A549 (cell line): ENCODE measurements at regions not wholly inside any gene's neighbourhood (a gene's known extent, or its start where the extent isn't known, plus 50 kb on each side); places are given as distances from the start of the nearest gene placed in this dataset.

Experiments used
- EP300 ChIP-seq, 2 experiments: fragments of >200 bp; sonication (Bioruptor Twin); formaldehyde crosslinking; IDR thresholded peaks; 2 replicates in 1 of 2; 3 replicates in 1 of 2; pipeline ENCODE4 v1.6.1; 2016 to 2017
- FOSL2 ChIP-seq, 2 experiments: fragments of 450-650 bp in 1 of 2; fragments of >200 bp in 1 of 2; sonication (Bioruptor Twin) in 1 of 2; formaldehyde crosslinking; IDR thresholded peaks; 2 replicates each; pipeline versions ENCODE4 v1.5.0 to v1.6.1; 2016 to 2020; ENCODE audit warnings: mild to moderate bottlenecking in 1 of 2, moderate library complexity in 1 of 2
- HDAC2 ChIP-seq: fragments of 200-600 bp; sonication (generic); IDR thresholded peaks from 2 replicates; pipeline ENCODE4 v1.6.1; 2016
- MAZ ChIP-seq: fragments of 150-350 bp; IDR thresholded peaks from 2 replicates; pipeline ENCODE4 v1.6.1; 2014; ENCODE audit warnings: antibody characterized with exemption, low read depth, low read length, borderline replicate concordance
- POLR2A ChIP-seq: IDR thresholded peaks from 2 replicates; pipeline ENCODE4 v1.6.1; 2012; ENCODE audit warnings: mild to moderate bottlenecking, low read length
- RAD21 ChIP-seq, 2 experiments: fragments of >200 bp in 1 of 2; sonication (Bioruptor Twin) in 1 of 2; formaldehyde crosslinking in 1 of 2; IDR thresholded peaks in 1 of 2; conservative IDR thresholded peaks in 1 of 2; 2 replicates in 1 of 2; 3 replicates in 1 of 2; pipeline ENCODE4 v1.6.1; 2012 to 2018; ENCODE audit warnings: inconsistent platforms in 1 of 2
- RARB ChIP-seq: fragments of 250-450 bp; sonication (Bioruptor Pico); IDR thresholded peaks from 2 replicates; pipeline ENCODE4 v1.8.0; 2021; ENCODE audit warnings: mild to moderate bottlenecking, moderate library complexity
- ZC3H11A ChIP-seq: fragments of 450-650 bp; IDR thresholded peaks from 2 replicates; pipeline ENCODE4 v1.6.1; 2014; ENCODE audit warnings: antibody characterized with exemption, mild to moderate bottlenecking
- TF ChIP-seq, protein P1 (sequence below): IDR thresholded peaks from 2 replicates; pipeline ENCODE4 v1.6.1; 2012; ENCODE audit warnings: low read depth, borderline replicate concordance
- TF ChIP-seq, protein P2 (sequence below): fragments of 200-600 bp; sonication (generic); IDR thresholded peaks from 2 replicates; pipeline ENCODE4 v1.6.1; 2016; ENCODE audit warnings: antibody characterized with exemption, mild to moderate bottlenecking, moderate library complexity
- TF ChIP-seq, protein P3 (sequence below): fragments of 450-650 bp; IDR thresholded peaks from 2 replicates; pipeline ENCODE4 v1.6.1; 2014; ENCODE audit warnings: antibody characterized with exemption
- TF ChIP-seq, protein P4 (sequence below): IDR thresholded peaks from 2 replicates; pipeline ENCODE4 v1.6.1; 2012
- TF ChIP-seq, protein P5 (sequence below): fragments of 150-350 bp; IDR thresholded peaks from 2 replicates; pipeline ENCODE4 v1.6.1; 2014; ENCODE audit warnings: low read depth, mild to moderate bottlenecking, low read length
- TF ChIP-seq, protein P6 (sequence below): fragments of >200 bp; sonication (Bioruptor Twin); formaldehyde crosslinking; IDR thresholded peaks from 3 replicates; pipeline ENCODE4 v1.5.1; 2016

DNA sequence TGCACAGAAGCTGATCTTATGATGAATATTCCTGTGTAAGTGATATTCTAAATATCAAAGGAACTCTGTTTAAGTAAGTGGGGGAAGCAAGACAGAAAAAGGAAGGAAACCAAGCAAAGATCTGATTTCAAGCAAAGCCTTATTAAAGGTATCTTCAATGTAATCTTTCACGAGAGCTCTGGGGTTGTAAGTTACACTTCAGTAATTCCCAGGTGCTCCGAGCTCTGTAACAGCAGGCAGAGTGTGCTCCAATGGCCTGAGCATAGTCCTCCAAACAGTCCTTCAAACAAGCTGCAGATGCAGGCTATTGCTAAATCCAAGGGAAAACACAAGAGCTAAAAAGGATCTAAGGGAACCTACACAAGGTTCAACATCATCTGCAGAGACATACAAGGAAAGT, 949.7 kb upstream of the TMPRSS15 start:
- no peak for TF ChIP-seq RARB
- no peak for TF ChIP-seq POLR2A
- TF ChIP-seq RAD21 (conservative IDR thresholded peaks at IDR 0.05 in 1 of 2, IDR thresholded peaks at IDR 0.05 in 1 of 2), result no peak
- TF ChIP-seq, protein P1, sequence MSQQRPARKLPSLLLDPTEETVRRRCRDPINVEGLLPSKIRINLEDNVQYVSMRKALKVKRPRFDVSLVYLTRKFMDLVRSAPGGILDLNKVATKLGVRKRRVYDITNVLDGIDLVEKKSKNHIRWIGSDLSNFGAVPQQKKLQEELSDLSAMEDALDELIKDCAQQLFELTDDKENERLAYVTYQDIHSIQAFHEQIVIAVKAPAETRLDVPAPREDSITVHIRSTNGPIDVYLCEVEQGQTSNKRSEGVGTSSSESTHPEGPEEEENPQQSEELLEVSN, result no peak
- TF ChIP-seq, protein P2, sequence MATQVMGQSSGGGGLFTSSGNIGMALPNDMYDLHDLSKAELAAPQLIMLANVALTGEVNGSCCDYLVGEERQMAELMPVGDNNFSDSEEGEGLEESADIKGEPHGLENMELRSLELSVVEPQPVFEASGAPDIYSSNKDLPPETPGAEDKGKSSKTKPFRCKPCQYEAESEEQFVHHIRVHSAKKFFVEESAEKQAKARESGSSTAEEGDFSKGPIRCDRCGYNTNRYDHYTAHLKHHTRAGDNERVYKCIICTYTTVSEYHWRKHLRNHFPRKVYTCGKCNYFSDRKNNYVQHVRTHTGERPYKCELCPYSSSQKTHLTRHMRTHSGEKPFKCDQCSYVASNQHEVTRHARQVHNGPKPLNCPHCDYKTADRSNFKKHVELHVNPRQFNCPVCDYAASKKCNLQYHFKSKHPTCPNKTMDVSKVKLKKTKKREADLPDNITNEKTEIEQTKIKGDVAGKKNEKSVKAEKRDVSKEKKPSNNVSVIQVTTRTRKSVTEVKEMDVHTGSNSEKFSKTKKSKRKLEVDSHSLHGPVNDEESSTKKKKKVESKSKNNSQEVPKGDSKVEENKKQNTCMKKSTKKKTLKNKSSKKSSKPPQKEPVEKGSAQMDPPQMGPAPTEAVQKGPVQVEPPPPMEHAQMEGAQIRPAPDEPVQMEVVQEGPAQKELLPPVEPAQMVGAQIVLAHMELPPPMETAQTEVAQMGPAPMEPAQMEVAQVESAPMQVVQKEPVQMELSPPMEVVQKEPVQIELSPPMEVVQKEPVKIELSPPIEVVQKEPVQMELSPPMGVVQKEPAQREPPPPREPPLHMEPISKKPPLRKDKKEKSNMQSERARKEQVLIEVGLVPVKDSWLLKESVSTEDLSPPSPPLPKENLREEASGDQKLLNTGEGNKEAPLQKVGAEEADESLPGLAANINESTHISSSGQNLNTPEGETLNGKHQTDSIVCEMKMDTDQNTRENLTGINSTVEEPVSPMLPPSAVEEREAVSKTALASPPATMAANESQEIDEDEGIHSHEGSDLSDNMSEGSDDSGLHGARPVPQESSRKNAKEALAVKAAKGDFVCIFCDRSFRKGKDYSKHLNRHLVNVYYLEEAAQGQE, result no peak
- no peak for TF ChIP-seq HDAC2
- no peak for TF ChIP-seq FOSL2 (IDR thresholded peaks at IDR 0.05)
- no peak for TF ChIP-seq FOSL2 (CRISPR knock-in tag; IDR thresholded peaks at IDR 0.05)
- TF ChIP-seq, protein P3, sequence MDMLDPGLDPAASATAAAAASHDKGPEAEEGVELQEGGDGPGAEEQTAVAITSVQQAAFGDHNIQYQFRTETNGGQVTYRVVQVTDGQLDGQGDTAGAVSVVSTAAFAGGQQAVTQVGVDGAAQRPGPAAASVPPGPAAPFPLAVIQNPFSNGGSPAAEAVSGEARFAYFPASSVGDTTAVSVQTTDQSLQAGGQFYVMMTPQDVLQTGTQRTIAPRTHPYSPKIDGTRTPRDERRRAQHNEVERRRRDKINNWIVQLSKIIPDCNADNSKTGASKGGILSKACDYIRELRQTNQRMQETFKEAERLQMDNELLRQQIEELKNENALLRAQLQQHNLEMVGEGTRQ, result no peak
- TF ChIP-seq ZC3H11A, result no peak
- TF ChIP-seq, protein P4, sequence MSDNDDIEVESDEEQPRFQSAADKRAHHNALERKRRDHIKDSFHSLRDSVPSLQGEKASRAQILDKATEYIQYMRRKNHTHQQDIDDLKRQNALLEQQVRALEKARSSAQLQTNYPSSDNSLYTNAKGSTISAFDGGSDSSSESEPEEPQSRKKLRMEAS, result no peak
- no peak for TF ChIP-seq MAZ
- TF ChIP-seq, protein P5, sequence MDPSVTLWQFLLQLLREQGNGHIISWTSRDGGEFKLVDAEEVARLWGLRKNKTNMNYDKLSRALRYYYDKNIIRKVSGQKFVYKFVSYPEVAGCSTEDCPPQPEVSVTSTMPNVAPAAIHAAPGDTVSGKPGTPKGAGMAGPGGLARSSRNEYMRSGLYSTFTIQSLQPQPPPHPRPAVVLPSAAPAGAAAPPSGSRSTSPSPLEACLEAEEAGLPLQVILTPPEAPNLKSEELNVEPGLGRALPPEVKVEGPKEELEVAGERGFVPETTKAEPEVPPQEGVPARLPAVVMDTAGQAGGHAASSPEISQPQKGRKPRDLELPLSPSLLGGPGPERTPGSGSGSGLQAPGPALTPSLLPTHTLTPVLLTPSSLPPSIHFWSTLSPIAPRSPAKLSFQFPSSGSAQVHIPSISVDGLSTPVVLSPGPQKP, result no peak
- TF ChIP-seq, protein P6, sequence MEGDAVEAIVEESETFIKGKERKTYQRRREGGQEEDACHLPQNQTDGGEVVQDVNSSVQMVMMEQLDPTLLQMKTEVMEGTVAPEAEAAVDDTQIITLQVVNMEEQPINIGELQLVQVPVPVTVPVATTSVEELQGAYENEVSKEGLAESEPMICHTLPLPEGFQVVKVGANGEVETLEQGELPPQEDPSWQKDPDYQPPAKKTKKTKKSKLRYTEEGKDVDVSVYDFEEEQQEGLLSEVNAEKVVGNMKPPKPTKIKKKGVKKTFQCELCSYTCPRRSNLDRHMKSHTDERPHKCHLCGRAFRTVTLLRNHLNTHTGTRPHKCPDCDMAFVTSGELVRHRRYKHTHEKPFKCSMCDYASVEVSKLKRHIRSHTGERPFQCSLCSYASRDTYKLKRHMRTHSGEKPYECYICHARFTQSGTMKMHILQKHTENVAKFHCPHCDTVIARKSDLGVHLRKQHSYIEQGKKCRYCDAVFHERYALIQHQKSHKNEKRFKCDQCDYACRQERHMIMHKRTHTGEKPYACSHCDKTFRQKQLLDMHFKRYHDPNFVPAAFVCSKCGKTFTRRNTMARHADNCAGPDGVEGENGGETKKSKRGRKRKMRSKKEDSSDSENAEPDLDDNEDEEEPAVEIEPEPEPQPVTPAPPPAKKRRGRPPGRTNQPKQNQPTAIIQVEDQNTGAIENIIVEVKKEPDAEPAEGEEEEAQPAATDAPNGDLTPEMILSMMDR, result no peak
- TF ChIP-seq EP300 (IDR thresholded peaks at IDR 0.05), result no peak
